Kidney tubule cell (primary cell): ENCODE measurements at regions not wholly inside any gene's neighbourhood (a gene's known extent, or its start where the extent isn't known, plus 50 kb on each side); places are given as distances from the start of the nearest gene placed in this dataset.

Experiments
- DNase-seq: peaks from one replicate; pipeline ENCODE4 v3.0.0-alpha.2; 2018; ENCODE audit warnings: low spot score

GRCh38 chr11:128407962-128408361 lies 179.4 kb downstream of the ETS1 start:
- DNase-seq: no peak

- no peak for DNase-seq
These were observed 181.4 kb downstream of the ETS1 start for GRCh38 chr11:128405714-128406662.

- DNase-seq: no peak
These were observed 182.2 kb downstream of the ETS1 start for GRCh38 chr11:128405112-128405511.

GRCh38 chr11:128404437-128404836 lies 182.9 kb downstream of the ETS1 start:
- no peak for DNase-seq

- DNase-seq: no peak
These were observed 186.8 kb downstream of the ETS1 start for GRCh38 chr11:128400382-128401203.

GRCh38 chr11:128399251-128400121 lies 187.9 kb downstream of the ETS1 start:
- peak; percentile 50 for DNase-seq

GRCh38 chr11:128398517-128399250 lies 188.7 kb downstream of the ETS1 start:
- no peak for DNase-seq

GRCh38 chr11:128397362-128397761 lies 190.0 kb downstream of the ETS1 start:
- no peak for DNase-seq

- DNase-seq: no peak
These were observed 192.8 kb downstream of the ETS1 start for GRCh38 chr11:128394431-128395089.

- no peak for DNase-seq
These were observed 195.1 kb downstream of the ETS1 start for GRCh38 chr11:128392259-128392658.

- DNase-seq: no peak
These were observed 195.5 kb downstream of the ETS1 start for GRCh38 chr11:128391811-128392210.

- DNase-seq: no peak
These were observed 197.1 kb downstream of the ETS1 start for GRCh38 chr11:128390246-128390645.

- DNase-seq: peak; percentile 16
These were observed 197.8 kb downstream of the ETS1 start for GRCh38 chr11:128389461-128389976.

- DNase-seq: no peak
These were observed 199.0 kb downstream of the ETS1 start for GRCh38 chr11:128388206-128388815.

- DNase-seq: peak; percentile 21
These were observed 207.5 kb downstream of the ETS1 start for GRCh38 chr11:128379587-128380580.

GRCh38 chr11:128375961-128376360 lies 211.4 kb downstream of the ETS1 start:
- no peak for DNase-seq

- DNase-seq: no peak
These were observed 213.3 kb downstream of the ETS1 start for GRCh38 chr11:128374026-128374425.

- DNase-seq: no peak
These were observed 214.4 kb downstream of the ETS1 start for GRCh38 chr11:128372977-128373376.

GRCh38 chr11:128367573-128367972 lies 219.8 kb downstream of the ETS1 start:
- no peak for DNase-seq
